ENCODE measurements at regions not wholly inside any gene's neighbourhood (a gene's known extent, or its start where the extent isn't known, plus 50 kb on each side); places are given as distances from the start of the nearest gene placed in this dataset.

- no peak for TF ChIP-seq CTCF (IDR thresholded peaks at IDR 0.05)
These were observed 586.4 kb downstream of the BRD1 start for GRCh38 chr22:49241174-49241851.

GRCh38 chr22:49240472-49240871 is 587.2 kb downstream of the BRD1 start:
- Histone ChIP-seq H3K27ac (no peak overlapping the region), H3K4me3 (no peak overlapping the region)
- no peak for TF ChIP-seq CTCF (IDR thresholded peaks at IDR 0.05)
- peak; percentile 43 for DNase-seq (ENCODE audit: low spot score)

More at GRCh38 chr22:49241174-49241851, 586.4 kb downstream of the BRD1 start:
- no peak overlapping the region for H3K27ac ChIP-seq
- DNase-seq (ENCODE audit: low spot score), result peak; percentile 52
- H3K4me3 ChIP-seq, result no peak overlapping the region

GRCh38 chr22:49240016-49240380 is 587.7 kb downstream of the BRD1 start:
- H3K4me3 ChIP-seq, result no peak overlapping the region
- no peak for DNase-seq (ENCODE audit: low spot score)

GRCh38 chr22:49239264-49240015 is 588.2 kb downstream of the BRD1 start:
- H3K4me3 ChIP-seq, result no peak overlapping the region
- TF ChIP-seq CTCF (IDR thresholded peaks at IDR 0.05), result no peak
- peak; percentile 70 for DNase-seq (ENCODE audit: low spot score)
- no peak overlapping the region for H3K27ac ChIP-seq

More at GRCh38 chr22:49240016-49240380, 587.7 kb downstream of the BRD1 start:
- TF ChIP-seq CTCF (IDR thresholded peaks at IDR 0.05), result no peak
- H3K27ac ChIP-seq, result no peak overlapping the region

GRCh38 chr22:49238181-49239141 is 589.2 kb downstream of the BRD1 start:
- Histone ChIP-seq H3K27ac (no peak overlapping the region), H3K4me3 (no peak overlapping the region)
- DNase-seq (ENCODE audit: low spot score), result peak; percentile 50
- TF ChIP-seq CTCF (IDR thresholded peaks at IDR 0.05), result no peak

- TF ChIP-seq CTCF (IDR thresholded peaks at IDR 0.05), result no peak
- Histone ChIP-seq H3K4me3 (no peak overlapping the region), H3K27ac (no peak overlapping the region)
- no peak for DNase-seq (ENCODE audit: low spot score)
These were observed 590.0 kb downstream of the BRD1 start for GRCh38 chr22:49237703-49238102.
